GM12801 (cell line): ENCODE measurements at regions not wholly inside any gene's neighbourhood (a gene's known extent, or its start where the extent isn't known, plus 50 kb on each side); places are given as distances from the start of the nearest gene placed in this dataset.

Experiments
- CTCF ChIP-seq: IDR thresholded peaks from one replicate; pipeline ENCODE4 v1.5.1; 2011; ENCODE audit warnings: control low read depth; ENCODE audit not compliant: insufficient read length; ENCODE audit errors: extremely low read depth

GRCh38 chr3:161987933-161988332 lies 491.3 kb downstream of the OTOL1 start:
- no peak for TF ChIP-seq CTCF

DNA sequence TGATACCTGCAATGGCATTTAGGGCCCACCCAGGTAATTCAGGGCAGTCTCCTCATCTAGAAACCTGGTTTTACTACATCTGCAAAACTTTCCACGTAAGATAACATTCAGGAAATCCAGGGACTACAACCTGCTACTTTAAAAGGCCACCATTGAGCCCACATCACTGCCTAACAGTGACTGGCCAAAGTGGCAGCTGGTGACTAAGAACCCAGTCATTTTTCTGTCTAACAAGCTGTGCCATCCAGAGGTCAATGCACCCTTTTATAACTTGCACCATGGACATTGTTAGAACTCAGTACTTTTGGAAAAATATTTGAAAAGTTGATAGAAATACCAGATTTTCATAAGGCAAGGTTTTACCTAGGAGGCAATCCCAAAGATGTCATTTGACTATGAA lies 492.4 kb downstream of the OTOL1 start:
- TF ChIP-seq CTCF: no peak

- TF ChIP-seq CTCF: no peak
Observed at GRCh38 chr3:161990036-161990435, 493.4 kb downstream of the OTOL1 start.

GRCh38 chr3:161991901-161992540 lies 495.4 kb downstream of the OTOL1 start:
- TF ChIP-seq CTCF: no peak

- no peak for TF ChIP-seq CTCF
Observed at GRCh38 chr3:161999846-162000245, 503.2 kb downstream of the OTOL1 start.

GRCh38 chr3:162007722-162008121 lies 511.1 kb downstream of the OTOL1 start:
- TF ChIP-seq CTCF: no peak

- TF ChIP-seq CTCF: no peak
Observed at GRCh38 chr3:162012633-162013032, 516.0 kb downstream of the OTOL1 start.
